ENCODE measurements at regions not wholly inside any gene's neighbourhood (a gene's known extent, or its start where the extent isn't known, plus 50 kb on each side); places are given as distances from the start of the nearest gene placed in this dataset.
"Not testable (repeated sequence)": the region's sequence is repeated elsewhere in the genome, so short reads cannot be mapped to it uniquely, and the experiment has no call there.

- no peaks in the 10 kb centered on the region for H3K4me1 ChIP-seq (ENCODE audit: insufficient read depth, low read length)
- H3K36me3 ChIP-seq (ENCODE audit: insufficient read depth, low read length), result no peaks in the 10 kb centered on the region
- no peak overlapping the region for H2AFZ ChIP-seq (ENCODE audit: low read depth, low read length)
- H3K9me3 ChIP-seq (ENCODE audit: low read length), result no peaks in the 10 kb centered on the region
- H3K27me3 ChIP-seq (ENCODE audit: insufficient read depth, low read length), result no peaks in the 10 kb centered on the region
- H3K4me3 ChIP-seq (ENCODE audit: low read length), result no peak overlapping the region
Measured at GRCh38 chr17:22515599-22515998, 823.3 kb downstream of the KCNJ18 start.

- Histone ChIP-seq H3K36me3 (ENCODE audit: insufficient read depth, low read length) (no peaks in the 10 kb centered on the region), H3K4me3 (ENCODE audit: low read length) (no peak overlapping the region), H3K9me3 (ENCODE audit: low read length) (no peaks in the 10 kb centered on the region), H3K27me3 (ENCODE audit: insufficient read depth, low read length) (no peaks in the 10 kb centered on the region), H3K4me1 (ENCODE audit: insufficient read depth, low read length) (no peaks in the 10 kb centered on the region), H2AFZ (ENCODE audit: low read depth, low read length) (no peak overlapping the region)
Measured at GRCh38 chr17:22516861-22517636, 824.7 kb downstream of the KCNJ18 start.

GRCh38 chr17:22517716-22518115, 825.4 kb downstream of the KCNJ18 start:
- H2AFZ ChIP-seq (ENCODE audit: low read depth, low read length), result no peak overlapping the region
- no peaks in the 10 kb centered on the region for H3K36me3 ChIP-seq (ENCODE audit: insufficient read depth, low read length)
- no peaks in the 10 kb centered on the region for H3K27me3 ChIP-seq (ENCODE audit: insufficient read depth, low read length)
- no peaks in the 10 kb centered on the region for H3K4me1 ChIP-seq (ENCODE audit: insufficient read depth, low read length)
- no peaks in the 10 kb centered on the region for H3K9me3 ChIP-seq (ENCODE audit: low read length)
- H3K4me3 ChIP-seq (ENCODE audit: low read length), result no peak overlapping the region

- H2AFZ ChIP-seq (ENCODE audit: low read depth, low read length), result no peak overlapping the region
- no peaks in the 10 kb centered on the region for H3K27me3 ChIP-seq (ENCODE audit: insufficient read depth, low read length)
- H3K4me1 ChIP-seq (ENCODE audit: insufficient read depth, low read length), result no peaks in the 10 kb centered on the region
Measured at GRCh38 chr17:22518185-22518584, 825.9 kb downstream of the KCNJ18 start.

GRCh38 chr17:22548873-22549272, 856.5 kb downstream of the KCNJ18 start:
- not testable (repeated sequence) for H3K4me3 ChIP-seq (ENCODE audit: low read length); H3K9me3 ChIP-seq (ENCODE audit: low read length); H3K36me3 ChIP-seq (ENCODE audit: insufficient read depth, low read length); H2AFZ ChIP-seq (ENCODE audit: low read depth, low read length); H3K4me1 ChIP-seq (ENCODE audit: insufficient read depth, low read length); H3K27me3 ChIP-seq (ENCODE audit: insufficient read depth, low read length)

More at GRCh38 chr17:22518185-22518584, 825.9 kb downstream of the KCNJ18 start:
- Histone ChIP-seq H3K9me3 (ENCODE audit: low read length) (no peaks in the 10 kb centered on the region), H3K36me3 (ENCODE audit: insufficient read depth, low read length) (no peaks in the 10 kb centered on the region), H3K4me3 (ENCODE audit: low read length) (no peak overlapping the region)

GRCh38 chr17:22551695-22552415, 859.5 kb downstream of the KCNJ18 start:
- not testable (repeated sequence) for H2AFZ ChIP-seq (ENCODE audit: low read depth, low read length); H3K4me3 ChIP-seq (ENCODE audit: low read length)

GRCh38 chr17:22569459-22570143, 877.3 kb downstream of the KCNJ18 start:
- H3K27me3 ChIP-seq (ENCODE audit: insufficient read depth, low read length), result no peaks in the 10 kb centered on the region
- H3K36me3 ChIP-seq (ENCODE audit: insufficient read depth, low read length), result no peaks in the 10 kb centered on the region
- H3K9me3 ChIP-seq (ENCODE audit: low read length), result no peaks in the 10 kb centered on the region
- H3K4me3 ChIP-seq (ENCODE audit: low read length), result no peak overlapping the region
- H2AFZ ChIP-seq (ENCODE audit: low read depth, low read length), result no peak overlapping the region
- no peaks in the 10 kb centered on the region for H3K4me1 ChIP-seq (ENCODE audit: insufficient read depth, low read length)

More at GRCh38 chr17:22551695-22552415, 859.5 kb downstream of the KCNJ18 start:
- H3K27me3 ChIP-seq (ENCODE audit: insufficient read depth, low read length); H3K9me3 ChIP-seq (ENCODE audit: low read length); H3K36me3 ChIP-seq (ENCODE audit: insufficient read depth, low read length); H3K4me1 ChIP-seq (ENCODE audit: insufficient read depth, low read length): not testable (repeated sequence)

- H3K9me3 ChIP-seq (ENCODE audit: low read length), result no peaks in the 10 kb centered on the region
- H3K4me1 ChIP-seq (ENCODE audit: insufficient read depth, low read length), result no peaks in the 10 kb centered on the region
- no peaks in the 10 kb centered on the region for H3K36me3 ChIP-seq (ENCODE audit: insufficient read depth, low read length)
- no peak overlapping the region for H2AFZ ChIP-seq (ENCODE audit: low read depth, low read length)
- H3K27me3 ChIP-seq (ENCODE audit: insufficient read depth, low read length), result no peaks in the 10 kb centered on the region
- no peak overlapping the region for H3K4me3 ChIP-seq (ENCODE audit: low read length)
Measured at GRCh38 chr17:22570144-22570845, 878.0 kb downstream of the KCNJ18 start.

- H3K9me3 ChIP-seq (ENCODE audit: low read length), result no peaks in the 10 kb centered on the region
- H3K4me1 ChIP-seq (ENCODE audit: insufficient read depth, low read length), result no peaks in the 10 kb centered on the region
- H2AFZ ChIP-seq (ENCODE audit: low read depth, low read length), result no peak overlapping the region
- no peaks in the 10 kb centered on the region for H3K36me3 ChIP-seq (ENCODE audit: insufficient read depth, low read length)
- no peak overlapping the region for H3K4me3 ChIP-seq (ENCODE audit: low read length)
- H3K27me3 ChIP-seq (ENCODE audit: insufficient read depth, low read length), result no peaks in the 10 kb centered on the region
Measured at GRCh38 chr17:22599322-22599721, 907.0 kb downstream of the KCNJ18 start.

- H2AFZ ChIP-seq (ENCODE audit: low read depth, low read length), result no peak overlapping the region
- H3K27me3 ChIP-seq (ENCODE audit: insufficient read depth, low read length), result no peaks in the 10 kb centered on the region
- H3K9me3 ChIP-seq (ENCODE audit: low read length), result no peaks in the 10 kb centered on the region
- H3K4me3 ChIP-seq (ENCODE audit: low read length), result no peak overlapping the region
- no peaks in the 10 kb centered on the region for H3K36me3 ChIP-seq (ENCODE audit: insufficient read depth, low read length)
- H3K4me1 ChIP-seq (ENCODE audit: insufficient read depth, low read length), result no peaks in the 10 kb centered on the region
Measured at GRCh38 chr17:22600644-22601298, 908.4 kb downstream of the KCNJ18 start.
